K562 (cell line): ENCODE measurements at regions not wholly inside any gene's neighbourhood (a gene's known extent, or its start where the extent isn't known, plus 50 kb on each side); places are given as distances from the start of the nearest gene placed in this dataset.

Experiments used
- ATAC-seq: fragments of 200-7000 bp; cut with Tn5 transposase; 3 replicates; pipeline ENCODE4 v1.9.1; 2020; ENCODE audit warnings: moderate library complexity
- BruUV-seq: library from RNA; stranded (reverse); fragments of 400-500 nt; replicated peaks from 2 replicates; lab custom pipeline; 2021; lab: Mats Ljungman, UMichigan
- CTCF ChIA-PET: fragments of 300-600 bp; formaldehyde crosslinking; extraction: SDS; loops from one replicate; lab custom pipeline; 2021; ENCODE audit warnings: low intra/inter-chr PET ratio; lab: Yijun Ruan, JAX
- POLR2A ChIA-PET: fragments of 300-600, 350-650 bp; sonication (Branson Sonifier 250); formaldehyde crosslinking; extraction: SDS; loops from one replicate; lab custom pipeline; 2021; ENCODE audit warnings: antibody characterized with exemption, inconsistent platforms; lab: Yijun Ruan, JAX
- DNase-seq, 4 experiments: peaks; one replicate each; pipeline versions ENCODE4 v3.0.0 to v3.0.0-alpha.2; 2011 to 2018; ENCODE audit warnings: low spot score in 3 of 4, mixed read lengths in 3 of 4; ENCODE audit errors: extremely low read depth in 1 of 4
- FAIRE-seq: peaks from 2 replicates; lab custom pipeline; 2011; peaks lifted over from hg19 to GRCh38; lab: Jason Lieb, UNC
- H2AFZ ChIP-seq: 2 replicates; pipeline ENCODE4 v1.6.0; 2011; ENCODE audit warnings: low read depth, low read length, control low read depth, inconsistent platforms
- H3K27ac ChIP-seq: fragments of 200-600 bp; 3 replicates; pipeline ENCODE4 v1.8.0; 2011; ENCODE audit warnings: low read depth, mild to moderate bottlenecking, control low read depth, inconsistent platforms, low read length, moderate library complexity, mixed read lengths; ENCODE audit errors: extremely low read depth
- H3K27me3 ChIP-seq, 2 experiments: fragments of 300-600 bp in 1 of 2; 2 replicates in 1 of 2; 3 replicates in 1 of 2; pipeline versions ENCODE4 v1.6.0 to v1.8.0; 2011; ENCODE audit warnings: inconsistent platforms in 2 of 2, low read length in 2 of 2, mild to moderate bottlenecking in 1 of 2, mixed read lengths in 1 of 2, moderate library complexity in 1 of 2; ENCODE audit not compliant: control insufficient read depth in 2 of 2, insufficient read depth in 2 of 2
- H3K36me3 ChIP-seq: fragments of 300-600 bp; 3 replicates; pipeline ENCODE4 v1.8.0; 2011; ENCODE audit warnings: mild to moderate bottlenecking, low read length, inconsistent platforms; ENCODE audit not compliant: control insufficient read depth, insufficient read depth
- H3K4me1 ChIP-seq, 2 experiments: fragments of 200-600 bp in 1 of 2; replicated peaks in 1 of 2; 2 replicates in 1 of 2; 3 replicates in 1 of 2; pipeline versions ENCODE4 v1.5.1 to v1.8.0; 2011; ENCODE audit warnings: inconsistent platforms in 2 of 2, low read length in 2 of 2, mild to moderate bottlenecking in 1 of 2, mixed read lengths in 1 of 2, moderate library complexity in 1 of 2; ENCODE audit not compliant: control insufficient read depth in 2 of 2, insufficient read depth in 2 of 2
- H3K4me2 ChIP-seq: 2 replicates; pipeline ENCODE4 v1.6.1; 2011; ENCODE audit warnings: low read length, control low read depth, inconsistent platforms, mixed read lengths; ENCODE audit not compliant: insufficient read depth
- H3K4me3 ChIP-seq: fragments of 200-600 bp; sonication (generic), shearing (Covaris generic); 2 replicates; pipeline ENCODE4 v1.5.1; 2016; ENCODE audit warnings: control low read depth, inconsistent platforms
- H3K79me2 ChIP-seq: fragments of 200-600 bp; 3 replicates; pipeline ENCODE4 v1.8.0; 2011; ENCODE audit warnings: low read length, inconsistent platforms; ENCODE audit not compliant: control insufficient read depth, insufficient read depth
- H3K9ac ChIP-seq, 2 experiments: 2 replicates each; pipeline versions ENCODE4 v1.6.0 to v1.6.1; 2011; ENCODE audit warnings: low read depth in 2 of 2, low read length in 2 of 2, control low read depth in 1 of 2, inconsistent platforms in 1 of 2, mild to moderate bottlenecking in 1 of 2, mixed read lengths in 1 of 2; ENCODE audit not compliant: insufficient read depth in 1 of 2
- H3K9me1 ChIP-seq: one replicate; pipeline ENCODE4 v1.6.0; 2011; ENCODE audit warnings: inconsistent platforms, mild to moderate bottlenecking, low read length, moderate library complexity; ENCODE audit not compliant: control insufficient read depth, insufficient read depth
- H3K9me3 ChIP-seq: replicated peaks from 2 replicates; pipeline ENCODE4 v1.5.1; 2011; ENCODE audit warnings: low read depth, low read length, inconsistent platforms; ENCODE audit not compliant: control insufficient read depth, insufficient read depth
- H4K20me1 ChIP-seq: replicated peaks from 2 replicates; pipeline ENCODE4 v1.6.1; 2011; ENCODE audit warnings: low read length, inconsistent platforms, mixed read lengths; ENCODE audit not compliant: control insufficient read depth, insufficient read depth
- C11orf30 ChIP-seq: fragments of 450-650 bp; IDR thresholded peaks from 2 replicates; pipeline ENCODE4 v1.6.1; 2016; ENCODE audit warnings: low read depth, mild to moderate bottlenecking
- E2F1 ChIP-seq: sonication (generic); formaldehyde crosslinking; IDR thresholded peaks from 2 replicates; pipeline ENCODE4 v1.8.1; 2023; ENCODE audit warnings: mild to moderate bottlenecking, missing genetic modification reagents, moderate library complexity
- EWSR1 ChIP-seq: fragments of 450-650 bp; IDR thresholded peaks from 2 replicates; pipeline ENCODE4 v1.6.1; 2018; ENCODE audit warnings: borderline replicate concordance, mild to moderate bottlenecking, low read depth, moderate library complexity; ENCODE audit not compliant: partially characterized antibody
- FOXM1 ChIP-seq, 2 experiments: fragments of 450-650 bp in 1 of 2; sonication (generic) in 1 of 2; formaldehyde crosslinking in 1 of 2; IDR thresholded peaks; 2 replicates each; pipeline versions ENCODE4 v1.6.1 to v1.9.0; 2017 to 2022; ENCODE audit warnings: low read depth in 2 of 2, mild to moderate bottlenecking in 2 of 2, missing genetic modification reagents in 1 of 2, moderate library complexity in 1 of 2
- HMGN3 ChIP-seq: IDR thresholded peaks from 2 replicates; pipeline ENCODE4 v1.6.1; 2011; ENCODE audit warnings: borderline replicate concordance, low read depth, mild to moderate bottlenecking, mixed read lengths, low read length; ENCODE audit not compliant: insufficient read length; ENCODE audit errors: extremely low read depth
- HNRNPH1 ChIP-seq: fragments of 200-400 bp; formaldehyde crosslinking; optimal IDR thresholded peaks from 2 replicates; pipeline ENCODE3; 2017; ENCODE audit warnings: low read depth, mild to moderate bottlenecking, low read length, moderate library complexity
- KAT8 ChIP-seq: fragments of 450-650 bp; IDR thresholded peaks from 2 replicates; pipeline ENCODE4 v1.6.1; 2016; ENCODE audit warnings: low read depth, mild to moderate bottlenecking
- PHB2 ChIP-seq: fragments of 450-650 bp; IDR thresholded peaks from 2 replicates; pipeline ENCODE4 v1.6.1; 2017; ENCODE audit warnings: low read depth
- TEAD4 ChIP-seq, 2 experiments: sonication (generic) in 1 of 2; formaldehyde crosslinking in 1 of 2; IDR thresholded peaks; 2 replicates each; pipeline versions ENCODE4 v1.6.1 to v1.8.0; 2012 to 2022; ENCODE audit warnings: borderline replicate concordance in 1 of 2, inconsistent platforms in 1 of 2, low read length in 1 of 2, mild to moderate bottlenecking in 1 of 2, missing genetic modification reagents in 1 of 2
- THRA ChIP-seq: fragments of 450-650 bp; IDR thresholded peaks from 2 replicates; pipeline ENCODE4 v1.6.1; 2017; ENCODE audit warnings: mild to moderate bottlenecking, moderate library complexity
- THRAP3 ChIP-seq: fragments of 450-650 bp; IDR thresholded peaks from 2 replicates; pipeline ENCODE4 v1.6.1; 2016; ENCODE audit warnings: mild to moderate bottlenecking, inconsistent platforms, borderline replicate concordance
- ZMIZ1 ChIP-seq, 2 experiments: fragments of 150-350 bp in 1 of 2; IDR thresholded peaks; 2 replicates each; pipeline ENCODE4 v1.6.1; 2012 to 2016; ENCODE audit warnings: low read depth in 2 of 2, low read length in 2 of 2, mild to moderate bottlenecking in 1 of 2, moderate library complexity in 1 of 2
- ZNF23 ChIP-seq: fragments of 250-450 bp; sonication (Bioruptor Pico); IDR thresholded peaks from 2 replicates; pipeline ENCODE4 v1.4.0; 2020; ENCODE audit warnings: mild to moderate bottlenecking
- ZNF589 ChIP-seq: fragments of 200-800 bp; sonication (Bioruptor generic); IDR thresholded peaks from 2 replicates; pipeline ENCODE4 v1.6.1; 2016; ENCODE audit warnings: low read depth, missing genetic modification characterization, missing compliant biosample characterization
- WGBS: fragments of 100-300 bp; shearing (Covaris generic); methylation state at CpG from one replicate; pipeline ENCODE4 v1.1.6; 2016; ENCODE audit warnings: low coverage, mixed read lengths; ENCODE audit not compliant: insufficient coverage; ENCODE audit errors: missing lambda C conversion rate; 5-methylcytosine and 5-hydroxymethylcytosine counted together
- in situ Hi-C: fragments of 300-500 bp; cut with MboI; formaldehyde crosslinking; loops from 4 replicates; pipeline ENCODE4 v1.15.0; 2018; ENCODE audit warnings: inconsistent platforms, mixed read lengths
- intact Hi-C: fragments of 100-400 bp; cut with micrococcal nuclease; formaldehyde crosslinking; loops from 2 replicates; pipeline ENCODE4 v1.14.2; 2022

GRCh38 chr17:79666111-79666510 is 55.3 kb upstream of the RBFOX3 start:
- 1% methylated on average over 7 of the region's 7 CpGs for WGBS
- H2AFZ ChIP-seq: no peak overlapping the region
- H3K27ac ChIP-seq: no peak overlapping the region
- H3K9me1 ChIP-seq: no peaks in the 10 kb centered on the region
- BruUV-seq: no TSS peak
- no peaks in the 10 kb centered on the region for H3K4me1 ChIP-seq
- no peak overlapping the region for H3K4me2 ChIP-seq
- H3K9ac ChIP-seq: no peak overlapping the region
- ATAC-seq: no peak
- no peak for FAIRE-seq
- intact Hi-C loops: no loop called here
- H3K4me3 ChIP-seq: no peak overlapping the region
- H3K79me2 ChIP-seq: no peaks in the 10 kb centered on the region
- no peak for TF ChIP-seq PHB2
- no peak for TF ChIP-seq FOXM1 (IDR thresholded peaks at IDR 0.05; ENCODE audit: low read depth)
- TF ChIP-seq FOXM1 (CRISPR knock-in tag; IDR thresholded peaks at IDR 0.05; ENCODE audit: low read depth): no peak
- TF ChIP-seq EWSR1: no peak
- no peak for TF ChIP-seq THRAP3
- no peak for TF ChIP-seq KAT8
- TF ChIP-seq TEAD4 (IDR thresholded peaks at IDR 0.05; ENCODE audit: low read length): no peak
- no peak for TF ChIP-seq TEAD4 (CRISPR knock-in tag; IDR thresholded peaks at IDR 0.05; ENCODE audit: borderline replicate concordance)
- no peak for TF ChIP-seq THRA
- TF ChIP-seq HNRNPH1: no peak
- no peak for TF ChIP-seq HMGN3
- TF ChIP-seq ZNF589 (CRISPR knock-in tag): no peak
- no peak for TF ChIP-seq E2F1 (CRISPR knock-in tag)
- no peak for TF ChIP-seq ZMIZ1 (IDR thresholded peaks at IDR 0.05; ENCODE audit: low read depth in 2 of 2, low read length in 2 of 2)
- no peak for TF ChIP-seq ZNF23 (CRISPR knock-in tag)
- TF ChIP-seq C11orf30: no peak
- peaks cover 10 to 35% of the 10 kb centered on the region in 2 experiments; a peak in 4 of 5 replicates for H3K27me3 ChIP-seq
- no peaks in the 10 kb centered on the region for H3K36me3 ChIP-seq
- CTCF ChIA-PET: no interaction called here
- DNase-seq: no peak
- no peaks in the 10 kb centered on the region for H3K9me3 ChIP-seq
- H4K20me1 ChIP-seq: no peaks in the 10 kb centered on the region
- POLR2A ChIA-PET: interaction anchor here (1.0 kb wide), 1 partner anchor 10 kb away, joined by 4 read pairs; no protein-coding TSS in a partner anchor
- in situ Hi-C loops: no loop called here
